GM19455 (cell line): ENCODE measurements at regions not wholly inside any gene's neighbourhood (a gene's known extent, or its start where the extent isn't known, plus 50 kb on each side); places are given as distances from the start of the nearest gene placed in this dataset.
A peak's percentile ranks its signal among the peaks of the same experiment; 100 is the strongest.

Source experiments
- ATAC-seq: cut with Tn5 transposase; IDR thresholded peaks from one replicate; pipeline ENCODE4 v1.9.1; 2021; ENCODE audit not compliant: unreplicated experiment

DNA sequence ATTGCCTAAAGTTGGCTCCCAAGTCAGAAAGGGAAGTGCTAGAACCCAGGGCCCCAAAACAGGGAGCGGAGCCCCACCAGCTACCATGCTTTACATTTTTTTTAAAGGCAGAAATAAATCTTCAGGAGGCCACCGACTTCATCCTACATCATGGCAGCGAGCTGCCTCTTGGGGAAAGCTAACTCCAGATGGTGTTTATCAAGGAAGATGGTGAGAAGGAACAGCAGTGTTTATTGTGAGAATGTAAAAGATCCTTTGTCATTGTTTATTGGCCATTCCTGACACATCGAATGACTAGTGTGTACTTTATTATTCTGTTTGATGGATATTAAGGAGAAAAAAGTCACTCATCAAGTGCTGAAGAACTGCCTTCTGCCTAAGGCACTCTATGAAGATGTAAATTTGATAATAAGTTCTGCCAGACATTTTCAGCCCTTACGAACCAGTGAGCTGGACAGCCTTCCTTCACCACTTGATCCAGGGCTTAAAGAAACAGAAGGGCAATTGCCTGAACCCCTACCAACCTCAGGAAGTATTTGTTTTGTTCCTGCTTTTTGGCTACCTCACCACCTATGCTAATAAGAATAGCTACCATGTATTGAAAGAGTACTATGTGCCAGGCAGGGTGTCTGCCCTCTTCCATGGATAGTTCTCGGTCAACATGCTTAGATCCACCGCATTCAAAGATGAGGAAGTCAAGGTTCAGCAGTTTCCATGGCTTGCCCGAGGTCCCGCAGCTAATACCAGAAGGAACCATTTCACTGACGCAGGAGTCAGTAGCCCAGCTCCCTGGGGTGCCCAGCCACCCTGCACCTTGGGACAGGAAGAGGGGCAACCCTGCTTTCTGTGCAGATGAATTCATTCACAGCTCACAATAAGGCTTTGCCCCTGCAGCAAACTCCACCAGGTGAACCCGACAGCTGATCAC lies 194.7 kb upstream of the RREB1 start:
- no peak for ATAC-seq

DNA sequence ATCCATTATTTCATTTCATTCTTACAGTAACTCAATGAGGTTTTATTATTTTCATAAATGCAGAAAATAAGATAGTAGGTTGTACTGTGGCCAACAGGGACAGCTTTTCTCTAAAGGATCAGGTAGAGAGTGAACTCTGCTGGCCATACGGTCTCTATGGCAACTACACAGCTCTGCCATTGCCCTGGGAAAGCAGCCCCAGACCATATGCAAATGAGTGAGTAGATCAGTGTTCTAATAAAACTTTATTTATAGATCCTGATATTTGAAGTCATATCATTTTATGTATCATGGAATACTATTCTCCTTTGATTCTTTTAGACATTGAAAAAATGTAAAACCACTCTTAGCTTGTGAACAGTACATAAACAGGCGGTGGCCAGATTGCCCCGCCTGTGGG lies 192.5 kb upstream of the RREB1 start:
- no peak for ATAC-seq

DNA sequence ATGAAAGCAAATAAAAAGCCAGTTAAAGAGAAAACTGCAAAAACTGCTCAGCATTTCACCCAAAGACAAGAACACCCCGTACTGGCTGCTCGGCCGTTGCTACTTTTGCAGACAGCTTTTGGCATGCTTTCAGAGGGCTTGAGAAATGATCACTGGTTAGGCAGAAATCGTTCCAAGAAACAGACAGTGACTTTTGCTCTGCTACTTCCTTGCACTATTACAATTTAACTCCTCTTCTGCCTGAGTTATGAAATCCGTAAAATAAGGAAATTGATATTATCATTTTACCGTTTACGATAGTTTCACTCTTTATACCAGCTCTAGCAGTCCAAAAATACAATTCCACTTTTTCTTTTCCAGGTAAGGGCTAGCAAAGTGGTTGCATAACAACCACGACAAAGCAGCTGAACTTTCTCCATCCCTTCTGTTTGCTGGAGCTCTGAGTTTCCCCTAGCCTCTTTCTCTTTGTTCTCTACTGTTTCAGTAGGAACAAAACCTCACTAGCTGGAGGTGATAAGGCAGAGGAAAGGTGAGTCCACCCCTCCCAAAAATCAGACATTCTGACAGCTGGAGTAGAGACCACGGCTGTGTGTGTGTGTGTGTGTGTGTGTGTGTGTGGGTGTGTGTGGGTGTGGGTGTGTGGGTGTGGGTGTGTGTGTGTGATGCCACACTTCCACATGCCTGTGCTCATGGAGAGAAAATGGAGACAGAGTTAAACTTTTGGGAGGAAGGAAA lies 191.8 kb upstream of the RREB1 start:
- ATAC-seq, result no peak

DNA sequence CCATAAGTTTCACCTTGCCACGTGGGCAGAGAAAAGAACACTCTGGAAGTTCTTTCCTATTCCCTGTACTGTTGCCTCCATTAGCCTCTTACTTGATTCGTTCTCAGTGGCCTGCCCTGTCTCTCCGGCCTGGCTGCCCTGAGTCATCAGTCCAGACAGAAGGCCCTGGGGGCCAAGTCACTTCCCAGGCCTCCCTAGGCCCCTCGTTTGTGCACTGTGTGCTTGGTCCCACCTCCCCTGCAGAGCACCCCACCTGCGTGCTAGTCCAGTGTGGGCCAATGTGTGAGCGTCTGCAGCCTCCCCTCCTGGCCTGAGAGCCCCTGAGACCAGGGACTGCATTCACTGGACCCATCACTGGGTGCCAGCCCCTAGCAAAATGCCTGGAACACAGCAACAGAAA lies 191.2 kb upstream of the RREB1 start:
- no peak for ATAC-seq

DNA sequence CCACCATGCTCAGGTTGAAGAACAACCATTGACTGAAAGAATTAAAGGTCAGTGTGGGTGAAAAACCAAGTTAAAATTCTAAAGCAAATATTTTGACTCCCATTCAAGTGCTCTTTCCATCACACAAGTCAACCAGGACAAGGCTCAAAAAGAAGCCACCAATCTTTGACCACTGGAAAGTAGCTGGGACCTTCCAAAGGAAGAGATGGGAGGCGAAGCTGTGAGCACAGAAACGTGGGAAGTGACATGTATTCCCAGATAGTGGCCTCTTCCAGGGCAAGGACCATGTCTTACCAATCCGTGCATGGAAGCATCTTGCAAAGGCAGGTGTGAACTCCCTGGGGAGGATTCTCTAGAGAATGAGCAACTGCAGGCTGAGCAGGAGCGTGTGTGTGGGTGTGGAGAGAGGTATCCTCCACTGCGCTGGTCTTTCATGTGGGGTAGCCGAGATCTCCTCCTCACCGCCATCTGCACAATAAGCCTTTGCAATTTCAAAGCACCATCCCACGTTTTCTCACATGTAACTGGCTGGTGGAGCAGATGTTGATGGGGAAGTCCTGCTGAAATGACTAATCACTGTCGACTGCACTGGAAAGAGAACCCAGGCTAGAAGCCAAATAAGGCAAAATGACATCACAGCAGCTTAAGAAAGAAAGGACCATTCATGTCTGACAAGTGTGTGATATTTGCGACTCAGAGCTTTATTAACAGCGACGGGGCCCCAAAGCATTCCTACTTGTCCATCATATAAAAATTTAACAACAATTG lies 189.4 kb upstream of the RREB1 start:
- peak; percentile 86 for ATAC-seq

DNA sequence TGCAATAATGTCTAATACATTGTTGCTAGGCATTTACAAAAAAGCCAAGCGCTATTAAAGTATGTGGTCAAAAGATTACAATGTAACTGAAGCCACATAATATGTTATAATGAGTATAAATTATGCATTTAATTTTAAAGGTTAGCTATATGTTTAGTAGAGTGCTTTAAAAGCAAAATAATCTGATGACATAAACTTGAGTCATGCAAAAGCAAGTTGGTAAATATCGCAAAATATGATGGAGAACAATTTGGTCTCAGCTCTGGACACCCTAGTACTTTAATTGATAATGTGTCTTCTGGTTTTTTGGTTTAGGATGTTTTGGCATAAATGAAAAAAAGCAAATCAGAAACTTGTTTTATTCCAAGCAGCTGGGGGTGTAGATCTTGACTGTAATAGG lies 188.6 kb upstream of the RREB1 start:
- ATAC-seq, result no peak

DNA sequence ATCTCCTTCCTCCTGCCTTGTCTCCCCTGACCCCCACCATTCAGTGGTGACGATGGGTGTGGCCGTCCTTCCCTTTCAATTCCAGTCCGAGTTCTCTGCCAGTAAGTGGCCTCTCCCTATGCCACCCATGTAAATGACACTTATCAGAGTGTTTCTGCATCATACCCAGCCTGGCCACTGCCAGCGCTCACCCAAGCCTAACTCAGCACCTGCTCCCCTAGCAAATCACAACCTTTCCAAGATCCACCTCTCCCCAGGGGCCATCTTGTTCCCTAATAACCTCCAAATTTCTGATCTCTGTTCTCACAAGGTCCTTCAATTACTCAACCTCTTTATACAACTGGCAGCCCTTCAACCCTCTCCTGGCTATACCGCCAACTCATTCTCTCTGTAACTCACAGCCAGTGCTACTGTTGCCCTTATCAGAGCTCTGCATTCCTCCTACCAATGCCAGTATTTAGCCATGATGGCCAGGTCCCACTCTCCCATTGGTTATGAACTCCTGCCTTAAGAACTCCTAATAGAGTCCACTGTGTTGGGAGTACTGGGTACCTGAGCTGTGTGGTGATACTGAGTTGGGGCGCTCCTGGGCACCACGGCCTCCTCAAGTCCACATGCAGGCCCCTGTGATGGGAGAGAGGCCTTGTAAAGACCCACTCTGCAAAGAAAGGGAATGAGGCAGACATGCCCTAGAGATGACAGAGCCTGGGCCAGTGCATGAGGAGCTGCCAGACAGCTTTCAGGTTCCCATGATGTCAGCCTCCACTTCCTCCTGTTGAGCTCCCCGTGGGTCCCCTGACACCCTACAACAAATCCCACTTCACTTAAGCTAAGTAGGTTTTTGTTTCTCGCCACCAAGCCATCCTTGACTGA lies 187.4 kb upstream of the RREB1 start:
- ATAC-seq, result no peak

DNA sequence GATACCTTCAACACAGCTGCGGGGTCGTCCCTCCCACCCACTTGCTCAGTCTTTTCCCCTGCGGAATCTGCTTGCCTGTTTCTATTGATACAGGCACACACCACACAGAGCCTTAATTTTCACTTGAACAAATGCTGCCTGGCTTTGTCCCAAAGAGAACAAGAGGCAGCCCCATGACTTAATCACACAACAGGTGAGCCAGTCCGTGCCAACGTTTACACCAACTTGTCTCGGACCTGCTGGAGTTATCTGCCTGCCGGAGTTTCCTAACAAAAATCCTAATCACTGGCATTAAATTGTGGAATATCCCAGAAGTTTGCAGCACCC lies 186.8 kb upstream of the RREB1 start:
- no peak for ATAC-seq

DNA sequence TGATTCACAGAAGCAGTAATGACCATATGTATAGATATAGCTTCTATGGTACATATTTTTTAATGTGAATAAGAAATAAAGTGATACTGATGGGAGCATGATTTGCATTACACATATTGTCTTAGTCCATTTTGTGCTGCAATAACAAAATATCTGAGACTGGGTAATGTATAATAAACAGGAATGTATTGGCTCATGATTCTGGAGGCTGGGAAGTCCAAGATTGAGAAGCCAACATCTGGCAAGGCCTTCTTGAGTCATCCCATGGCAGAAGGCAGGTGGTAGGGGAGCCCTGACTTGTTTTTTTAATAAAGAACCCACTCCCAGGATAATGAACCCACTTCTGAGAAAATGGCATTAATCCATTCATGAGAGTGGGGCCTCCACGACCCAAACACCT lies 185.6 kb upstream of the RREB1 start:
- ATAC-seq, result no peak

DNA sequence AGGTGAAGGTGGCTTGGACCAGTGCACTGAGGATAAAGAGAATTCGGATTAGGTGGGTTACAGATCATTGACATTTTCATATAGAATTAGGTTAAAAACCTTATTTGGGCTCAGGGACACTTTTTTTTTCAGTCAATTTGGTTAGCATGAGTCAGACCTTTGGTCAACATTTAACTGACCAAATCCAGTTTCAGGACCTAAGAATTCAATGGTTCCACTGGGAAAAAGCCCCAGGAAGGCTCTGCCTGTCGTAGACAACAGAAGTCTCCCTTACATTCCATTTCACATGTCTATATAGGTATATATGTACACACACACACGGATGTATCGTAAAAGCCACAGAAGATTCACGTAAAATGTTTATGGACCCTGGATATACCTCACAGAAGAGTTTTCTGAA lies 184.2 kb upstream of the RREB1 start:
- no peak for ATAC-seq

DNA sequence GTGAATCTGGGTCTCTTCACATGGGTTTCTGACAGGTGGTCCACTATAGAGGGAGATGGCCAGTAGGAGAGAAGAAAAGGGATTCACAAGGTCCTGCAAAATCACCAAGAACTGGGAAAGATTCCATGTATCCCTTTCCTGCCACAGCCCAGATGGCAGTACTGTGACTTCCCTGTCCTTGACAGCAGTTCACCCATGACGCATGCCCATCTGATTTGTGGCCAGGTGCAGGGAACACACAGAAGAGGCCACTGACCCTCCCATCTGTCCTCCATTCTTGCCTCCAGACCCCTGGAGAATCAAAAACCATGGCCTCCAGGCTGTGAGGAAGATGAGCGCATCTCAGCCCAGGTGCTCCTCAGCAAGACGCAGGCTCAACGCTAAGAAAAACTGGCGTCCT lies 183.1 kb upstream of the RREB1 start:
- ATAC-seq, result no peak

DNA sequence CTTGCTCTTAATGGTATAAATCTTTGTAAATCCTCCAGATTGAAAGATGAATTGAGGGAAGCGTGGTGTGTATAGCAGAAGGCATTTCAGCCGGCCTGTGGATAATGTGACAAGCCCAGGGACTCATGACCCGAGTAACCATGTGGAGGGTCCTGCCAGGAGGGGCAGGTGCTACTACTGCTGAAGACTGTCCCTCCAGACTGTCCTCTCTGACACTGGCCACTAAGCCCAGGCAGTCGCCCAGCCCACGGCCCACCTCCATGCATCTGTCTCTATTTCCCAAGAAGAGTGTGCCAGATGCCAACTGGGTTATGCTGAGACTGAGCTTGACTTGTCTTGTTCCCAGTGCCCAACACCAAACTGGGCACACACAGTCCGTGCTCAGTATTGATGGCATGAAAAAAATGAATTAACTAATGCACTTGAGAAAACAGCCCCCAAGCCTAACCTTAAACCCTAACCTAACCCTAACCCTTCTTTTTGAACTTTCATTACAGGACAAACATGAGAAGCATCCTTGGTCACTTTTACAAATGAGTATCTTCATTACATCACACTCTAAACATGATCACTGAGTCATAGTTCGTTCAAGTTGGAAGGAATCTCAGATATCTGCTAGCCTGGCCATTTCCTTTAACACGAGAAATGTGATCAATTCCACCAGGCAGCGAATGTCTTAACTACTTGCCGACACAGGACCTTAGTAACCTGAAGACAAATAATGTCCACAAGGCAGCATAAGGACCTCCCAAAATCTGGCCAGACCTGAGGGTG lies 182.2 kb upstream of the RREB1 start:
- no peak for ATAC-seq

DNA sequence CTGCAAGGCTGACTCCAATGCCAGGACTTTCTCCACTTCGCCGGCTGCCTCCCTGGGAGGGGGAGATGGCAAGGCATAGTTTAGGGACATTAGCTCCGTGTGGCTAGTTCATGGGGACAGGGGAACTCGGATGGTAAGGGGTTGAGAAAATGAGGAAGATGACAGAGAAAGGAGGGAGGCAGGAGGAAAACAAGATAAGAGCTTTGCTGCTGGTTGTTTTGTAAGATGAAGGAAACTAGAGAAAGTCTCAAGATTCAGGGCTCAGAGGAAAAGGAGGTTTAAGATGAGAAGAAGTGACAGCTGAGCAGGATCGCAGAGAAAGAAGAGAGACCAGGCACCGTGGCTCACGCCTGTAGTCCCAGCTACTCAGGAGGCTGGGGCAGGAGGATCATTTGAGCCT lies 180.9 kb upstream of the RREB1 start:
- ATAC-seq, result no peak

DNA sequence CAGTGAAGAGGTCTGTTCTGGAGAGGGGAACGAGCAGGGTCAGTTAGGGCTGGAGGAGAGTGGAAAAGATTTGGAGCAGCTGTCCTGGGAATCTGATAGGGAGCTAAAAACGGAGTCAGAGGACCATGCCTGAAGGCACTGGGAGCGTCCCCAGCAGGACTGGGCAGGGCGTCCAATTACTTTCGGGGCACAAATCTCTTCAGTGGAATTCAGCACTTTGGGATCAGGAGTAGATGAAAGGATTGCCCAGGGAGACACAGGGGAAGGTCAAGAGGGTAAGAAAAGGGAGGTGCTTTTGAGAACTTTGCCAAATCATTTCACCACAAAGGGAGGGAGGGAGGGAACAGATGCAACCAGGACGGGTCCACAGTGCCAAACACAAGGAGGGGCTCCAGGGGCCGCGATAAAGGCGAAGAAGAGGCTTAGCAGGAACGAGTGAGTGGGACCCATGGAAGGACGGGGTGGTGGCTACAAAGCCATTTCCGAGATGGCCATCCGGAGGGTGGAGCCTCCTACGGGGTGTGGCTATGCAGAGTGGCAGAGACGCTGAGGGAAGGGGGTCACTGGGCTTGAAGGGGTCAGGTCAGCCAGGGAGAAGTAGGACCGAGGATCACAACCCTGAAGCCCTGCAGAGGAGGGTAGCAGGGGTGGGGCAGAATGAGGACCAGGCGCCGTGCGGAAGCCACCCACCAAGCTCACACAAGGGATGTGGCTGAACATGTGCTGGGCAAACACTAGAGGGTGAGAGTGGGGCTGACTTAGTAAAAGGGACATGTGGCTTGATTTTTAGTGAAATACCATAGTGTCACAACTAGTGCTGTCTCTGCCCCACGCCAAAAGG lies 180.0 kb upstream of the RREB1 start:
- ATAC-seq, result no peak

DNA sequence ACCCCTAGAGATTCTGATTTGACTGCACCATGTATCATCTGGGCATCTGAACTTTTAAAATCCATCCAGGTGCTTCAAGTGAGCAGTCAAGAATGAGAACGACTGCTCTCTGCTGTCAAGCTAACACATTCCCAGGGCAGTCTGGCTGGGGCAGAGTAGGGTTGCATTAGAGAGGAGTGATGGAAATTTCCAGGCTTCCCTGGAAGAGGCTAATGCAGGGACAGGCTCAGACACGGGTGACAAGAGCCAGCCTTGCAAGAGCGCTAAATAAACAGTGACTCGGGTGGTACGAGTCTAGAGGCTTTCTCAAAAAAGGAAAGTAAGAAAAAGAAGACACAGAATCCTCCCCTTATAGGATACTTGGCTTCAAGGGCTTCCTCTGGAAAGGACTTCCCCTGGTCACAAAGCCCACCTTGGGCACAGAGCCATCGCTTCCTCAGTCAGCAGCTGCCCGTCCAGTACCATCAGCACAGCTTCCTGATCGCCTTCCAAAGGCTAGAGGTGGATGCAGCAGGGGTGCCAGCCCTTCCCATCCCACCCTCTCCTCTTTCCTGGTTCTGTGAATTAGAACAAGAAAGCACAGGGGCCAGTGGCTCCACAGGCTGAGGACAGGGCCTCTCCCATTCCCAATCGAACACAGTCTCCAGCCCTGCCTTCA lies 177.4 kb upstream of the RREB1 start:
- no peak for ATAC-seq

DNA sequence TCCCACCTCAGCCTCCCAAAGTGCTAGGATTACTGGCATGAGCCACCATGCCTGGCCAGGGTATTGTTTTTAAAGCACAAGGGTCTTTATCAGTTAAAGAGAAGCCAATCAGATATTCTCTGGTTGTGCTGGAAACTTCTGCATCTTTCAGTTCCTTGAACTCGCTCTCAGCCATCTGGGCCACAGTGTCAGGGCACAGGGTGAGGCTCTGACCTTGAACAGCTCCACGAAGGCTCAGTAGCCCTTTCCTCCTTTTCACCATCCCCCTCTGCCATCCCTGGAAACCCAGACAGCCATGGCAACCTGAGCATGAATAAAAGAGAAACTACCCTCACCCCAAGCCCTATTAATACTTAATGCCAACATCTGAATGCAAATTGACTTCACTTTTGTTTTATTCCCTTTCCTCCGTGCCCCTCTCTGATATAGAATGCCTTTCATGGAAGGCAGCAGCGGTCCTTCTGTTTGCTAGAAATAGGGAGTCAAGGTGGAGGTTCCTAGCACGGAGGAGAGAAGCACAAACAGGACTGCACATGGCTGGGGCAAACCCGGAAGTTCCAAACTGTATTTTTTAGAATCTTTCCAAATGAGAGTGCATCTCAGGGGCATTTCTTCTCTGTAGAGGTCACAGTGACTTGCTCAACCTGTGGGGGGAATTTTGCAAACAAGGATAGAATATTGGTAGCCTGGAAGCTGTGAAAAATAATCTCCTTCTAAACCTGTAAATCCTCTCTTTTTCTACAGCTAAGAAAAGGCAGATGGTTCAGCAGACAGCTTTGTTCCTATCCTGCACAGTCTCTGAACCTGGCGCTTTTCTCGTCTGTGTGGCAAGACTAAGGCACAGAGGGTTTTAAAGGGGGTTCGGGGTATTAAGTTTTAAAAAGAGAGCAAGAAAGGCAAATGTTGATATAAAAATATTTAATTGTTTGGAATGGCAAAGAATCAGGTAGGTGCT lies 176.4 kb upstream of the RREB1 start:
- ATAC-seq, result peak; percentile 53

DNA sequence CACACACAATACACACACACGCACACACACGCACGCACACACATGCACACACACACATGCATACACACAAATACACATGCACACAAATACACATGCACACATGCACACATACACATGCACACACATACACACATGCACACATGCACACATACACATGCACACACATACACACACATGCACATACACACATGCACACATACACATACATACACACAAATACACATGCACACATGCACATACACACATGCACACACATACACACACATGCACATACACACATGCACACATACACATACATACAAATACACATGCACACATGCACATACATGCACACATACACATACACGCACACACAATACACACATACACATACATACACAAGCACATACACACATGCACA lies 175.4 kb upstream of the RREB1 start:
- no peak for ATAC-seq

DNA sequence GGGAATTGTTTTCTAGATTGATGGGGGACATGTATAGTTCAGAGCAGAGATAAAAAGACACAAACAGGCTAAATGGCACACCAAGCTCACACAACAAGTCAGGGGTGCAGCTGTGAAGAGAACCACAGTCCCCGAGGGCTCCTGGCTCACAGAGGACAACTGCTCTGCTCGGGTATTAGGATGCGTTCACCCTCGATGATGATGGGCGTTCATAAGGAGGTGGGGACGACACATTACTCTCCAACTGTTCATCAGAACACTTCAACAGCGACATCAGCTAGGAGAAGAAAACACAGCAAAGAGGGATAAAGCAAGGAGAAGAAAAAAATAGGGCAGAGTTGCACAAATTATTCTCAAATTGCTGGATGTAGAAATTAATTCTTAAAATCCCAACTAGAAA lies 174.8 kb upstream of the RREB1 start:
- no peak for ATAC-seq
